Right lobe of liver (tissue), 6 donors: ENCODE measurements at regions not wholly inside any gene's neighbourhood (a gene's known extent, or its start where the extent isn't known, plus 50 kb on each side); places are given as distances from the start of the nearest gene placed in this dataset.
"Not testable (repeated sequence)": the region's sequence is repeated elsewhere in the genome, so short reads cannot be mapped to it uniquely, and the experiment has no call there.

Experiments
- ATAC-seq, 4 donors: fragments of 200-7000 bp; cut with Tn5 transposase; one replicate each; pipeline ENCODE4 v1.9.1; 2020; ENCODE audit warnings: mild to moderate bottlenecking in 4 of 4, moderate library complexity in 4 of 4
- DNase-seq, 3 donors: peaks; one replicate each; pipeline ENCODE4 v3.0.0-alpha.2; 2020
- H3K27ac ChIP-seq, 3 donors: fragments of 200-600 bp; one replicate each; pipeline ENCODE4 v1.8.0; 2022
- H3K27me3 ChIP-seq, 2 donors: fragments of 200-600 bp; one replicate each; pipeline ENCODE4 v1.8.0; 2022
- H3K36me3 ChIP-seq, 4 donors: fragments of 200-600 bp; sonication (generic) in 1 of 4; one replicate each; pipeline versions ENCODE4 v1.5.1 to v1.8.0; 2017 to 2022; ENCODE audit warnings: control low read depth in 1 of 4
- H3K4me1 ChIP-seq, 4 donors: fragments of 200-600 bp; sonication (generic) in 1 of 4; one replicate each; pipeline versions ENCODE4 v1.5.1 to v1.8.0; 2017 to 2022; ENCODE audit warnings: control low read depth in 1 of 4
- H3K4me3 ChIP-seq, 3 donors: fragments of 200-600 bp; one replicate each; pipeline ENCODE4 v1.8.0; 2022
- H3K9me3 ChIP-seq, 4 donors: fragments of 200-600 bp; sonication (generic) in 1 of 4; one replicate each; pipeline versions ENCODE4 v1.5.1 to v1.8.0; 2017 to 2022; ENCODE audit warnings: control low read depth in 1 of 4
- CTCF ChIP-seq, 4 donors: fragments of 200-600 bp in 3 of 4; fragments of 450-650 bp in 1 of 4; IDR thresholded peaks; one replicate each; pipeline versions ENCODE4 v1.5.1 to v1.8.0; 2016 to 2022; ENCODE audit warnings: antibody characterized with exemption in 4 of 4, mild to moderate bottlenecking in 2 of 4
- POLR2A ChIP-seq: fragments of 450-650 bp; IDR thresholded peaks from one replicate; pipeline ENCODE4 v1.6.1; 2017; ENCODE audit warnings: antibody characterized with exemption, mild to moderate bottlenecking
- WGBS: methylation state at CpG from one replicate; pipeline ENCODE4 v1.1.6; 2018; ENCODE audit warnings: low coverage, low lambda C conversion rate; ENCODE audit not compliant: insufficient coverage; ENCODE audit errors: missing lambda C conversion rate; 5-methylcytosine and 5-hydroxymethylcytosine counted together
- intact Hi-C, 2 donors: fragments of 100-400 bp; cut with DNase I; formaldehyde crosslinking; loops; one replicate each; pipeline versions ENCODE4 v1.11.2 to v1.14.1; 2022
- donor health status: DM: no; HTN: yes; CAD: no.
- donor health status: DM: no; HTN: no; CAD: no.
- donor health status: DM: no; HTN: no; CAD: no.
- donor health status: DM: no; HTN: yes; CAD: no.
- donor health status: DM: no; HTN: yes; CAD: no.

GRCh38 chr1:101174722-101175121 is 62.1 kb upstream of the S1PR1 start:
- WGBS = 89% methylated on average over 4 of the region's 5 CpGs
- no peaks in the 10 kb centered on the region for H3K36me3 ChIP-seq
- intact Hi-C loops = no loop called here
- H3K4me3 ChIP-seq = no peak overlapping the region
- no peaks in the 10 kb centered on the region for H3K4me1 ChIP-seq
- TF ChIP-seq CTCF (IDR thresholded peaks at IDR 0.05) (no peak), POLR2A (no peak)
- H3K27me3 ChIP-seq = no peaks in the 10 kb centered on the region
- ATAC-seq (no peak), DNase-seq (no peak)
- no peaks in the 10 kb centered on the region for H3K9me3 ChIP-seq
- no peak overlapping the region for H3K27ac ChIP-seq

DNA sequence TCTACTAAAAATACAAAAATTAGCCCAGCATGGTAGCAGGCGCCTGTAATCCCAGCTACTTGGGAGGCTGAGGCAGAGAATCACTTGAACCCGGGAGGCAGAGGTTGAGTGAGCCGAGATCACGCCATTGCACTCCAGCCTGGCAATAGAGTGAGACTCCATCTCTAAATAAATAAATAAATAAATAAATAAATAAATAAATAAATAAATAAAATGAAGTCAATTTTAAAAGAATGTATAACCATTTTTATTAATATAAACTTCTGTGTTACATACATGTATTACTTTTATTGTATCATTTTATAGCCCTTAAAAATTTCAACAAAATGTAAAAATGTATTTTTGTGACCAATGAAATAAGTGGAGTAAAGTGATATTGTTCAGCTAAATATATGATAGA is 62.5 kb upstream of the S1PR1 start:
- ATAC-seq, H3K4me3 ChIP-seq, DNase-seq, intact Hi-C loops, H3K36me3 ChIP-seq, H3K9me3 ChIP-seq, H3K27ac ChIP-seq, H3K4me1 ChIP-seq, H3K27me3 ChIP-seq: not testable (repeated sequence)
- 95% methylated on average over 4 of the region's 4 CpGs for WGBS

- TF ChIP-seq POLR2A (no peak), CTCF (IDR thresholded peaks at IDR 0.05) (no peak)
- Histone ChIP-seq H3K4me3 (no peak overlapping the region), H3K27ac (no peak overlapping the region), H3K27me3 (no peaks in the 10 kb centered on the region), H3K4me1 (no peaks in the 10 kb centered on the region), H3K9me3 (no peaks in the 10 kb centered on the region), H3K36me3 (no peaks in the 10 kb centered on the region)
- WGBS = 81% methylated on average over 4 of the region's 4 CpGs
- ATAC-seq (no peak), DNase-seq (no peak)
- intact Hi-C loops = no loop called here
Observed at GRCh38 chr1:101170506-101171050, 66.2 kb upstream of the S1PR1 start.

GRCh38 chr1:101167891-101168290 is 68.9 kb upstream of the S1PR1 start:
- ATAC-seq (no peak), DNase-seq (no peak)
- Histone ChIP-seq H3K9me3 (no peaks in the 10 kb centered on the region), H3K4me3 (no peak overlapping the region), H3K4me1 (no peaks in the 10 kb centered on the region), H3K27me3 (no peaks in the 10 kb centered on the region), H3K36me3 (no peaks in the 10 kb centered on the region), H3K27ac (no peak overlapping the region)
- TF ChIP-seq CTCF (IDR thresholded peaks at IDR 0.05) (no peak), POLR2A (no peak)
- intact Hi-C loops = no loop called here

- Histone ChIP-seq H3K27ac (no peak overlapping the region), H3K27me3 (no peaks in the 10 kb centered on the region), H3K9me3 (no peaks in the 10 kb centered on the region), H3K36me3 (no peaks in the 10 kb centered on the region), H3K4me3 (no peak overlapping the region), H3K4me1 (no peaks in the 10 kb centered on the region)
- WGBS = 86% methylated on average over 1 of the region's 1 CpG
- ATAC-seq (no peak), DNase-seq (no peak)
- intact Hi-C loops = no loop called here
- no peak for TF ChIP-seq POLR2A
- no peak for TF ChIP-seq CTCF (IDR thresholded peaks at IDR 0.05)
Observed at GRCh38 chr1:101166583-101167120, 70.2 kb upstream of the S1PR1 start.
